HepG2 (cell line): ENCODE measurements at regions not wholly inside any gene's neighbourhood (a gene's known extent, or its start where the extent isn't known, plus 50 kb on each side); places are given as distances from the start of the nearest gene placed in this dataset.

Experiments
- ATAC-seq: fragments of 200-7000 bp; cut with Tn5 transposase; 3 replicates; pipeline ENCODE4 v1.9.1; 2020; ENCODE audit warnings: mild to moderate bottlenecking, moderate library complexity
- BruUV-seq: library from RNA; stranded (reverse); fragments of 400-500 nt; replicated peaks from 2 replicates; lab custom pipeline; 2021; lab: Mats Ljungman, UMichigan
- CTCF ChIA-PET: fragments of 300-600 bp; formaldehyde crosslinking; extraction: SDS; loops from one replicate; lab custom pipeline; 2021; ENCODE audit warnings: low total read pairs, inconsistent platforms, low intra/inter-chr PET ratio; lab: Yijun Ruan, JAX
- POLR2A ChIA-PET: fragments of 350-600 bp; sonication (Branson Sonifier 250); formaldehyde crosslinking; loops from one replicate; lab custom pipeline; 2020; ENCODE audit warnings: antibody characterized with exemption, inconsistent platforms; lab: Yijun Ruan, JAX
- DNase-seq: peaks from one replicate; pipeline ENCODE4 v3.0.0-alpha.2; 2015; ENCODE audit warnings: low spot score
- FAIRE-seq: peaks from 3 replicates; lab custom pipeline; 2011; peaks lifted over from hg19 to GRCh38; lab: Jason Lieb, UNC
- H2AFZ ChIP-seq: one replicate; pipeline ENCODE4 v1.6.1; 2011; ENCODE audit warnings: low read length, inconsistent platforms
- H3K27ac ChIP-seq: fragments of 300-600 bp; 3 replicates; pipeline ENCODE4 v1.8.0; 2011; ENCODE audit warnings: mixed run types, mild to moderate bottlenecking, mixed read lengths, low read length, inconsistent platforms; ENCODE audit not compliant: insufficient read depth; ENCODE audit errors: extremely low read length
- H3K27me3 ChIP-seq, 2 experiments: fragments of 200-600 bp in 1 of 2; 2 replicates in 1 of 2; 3 replicates in 1 of 2; pipeline versions ENCODE4 v1.6.0 to v1.8.0; 2011; ENCODE audit warnings: low read length in 2 of 2, mild to moderate bottlenecking in 2 of 2, moderate library complexity in 2 of 2, inconsistent platforms in 1 of 2; ENCODE audit not compliant: insufficient read depth in 2 of 2, control insufficient read depth in 1 of 2
- H3K36me3 ChIP-seq, 2 experiments: fragments of 200-600 bp in 1 of 2; replicated peaks in 1 of 2; 2 replicates in 1 of 2; 3 replicates in 1 of 2; pipeline versions ENCODE4 v1.5.1 to v1.8.0; 2011; ENCODE audit warnings: low read length in 2 of 2, inconsistent platforms in 1 of 2; ENCODE audit not compliant: insufficient read depth in 2 of 2, control insufficient read depth in 1 of 2
- H3K4me1 ChIP-seq: 2 replicates; pipeline ENCODE4 v1.5.1; 2012; ENCODE audit warnings: low read length, inconsistent platforms; ENCODE audit not compliant: insufficient read depth
- H3K4me2 ChIP-seq: 2 replicates; pipeline ENCODE4 v1.6.0; 2011; ENCODE audit warnings: low read depth, low read length, inconsistent platforms
- H3K4me3 ChIP-seq, 3 experiments: fragments of 200-600 bp in 1 of 3; sonication (generic), shearing (Covaris generic) in 1 of 3; replicated peaks in 1 of 3; 2 replicates each; pipeline ENCODE4 v1.5.1; 2011 to 2016; ENCODE audit warnings: low read length in 3 of 3, inconsistent platforms in 2 of 3, low read depth in 2 of 3, mild to moderate bottlenecking in 2 of 3, control low read depth in 1 of 3, mixed read lengths in 1 of 3; ENCODE audit not compliant: insufficient read depth in 1 of 3
- H3K79me2 ChIP-seq: one replicate; pipeline ENCODE4 v1.6.1; 2011; ENCODE audit warnings: low read length, inconsistent platforms; ENCODE audit not compliant: insufficient read depth
- H3K9ac ChIP-seq: 2 replicates; pipeline ENCODE4 v1.6.0; 2011; ENCODE audit warnings: mild to moderate bottlenecking, low read depth, low read length, inconsistent platforms; ENCODE audit not compliant: insufficient read depth
- H3K9me3 ChIP-seq: 2 replicates; pipeline ENCODE4 v1.5.1; 2012; ENCODE audit warnings: mild to moderate bottlenecking, low read length
- H4K20me1 ChIP-seq: 2 replicates; pipeline ENCODE4 v1.6.0; 2011; ENCODE audit warnings: inconsistent platforms, mild to moderate bottlenecking, low read length, moderate library complexity; ENCODE audit not compliant: insufficient read depth
- ARNTL ChIP-seq: sonication (generic); formaldehyde crosslinking; IDR thresholded peaks from 2 replicates; pipeline ENCODE4 v1.4.0; 2020; ENCODE audit warnings: mild to moderate bottlenecking, missing genetic modification reagents
- CC2D1A ChIP-seq: sonication (generic); formaldehyde crosslinking; IDR thresholded peaks from 2 replicates; pipeline ENCODE4 v1.8.1; 2023; ENCODE audit warnings: mild to moderate bottlenecking, missing genetic modification reagents
- ELF3 ChIP-seq: IDR thresholded peaks from 2 replicates; pipeline ENCODE4 v1.6.1; 2016; ENCODE audit warnings: missing genetic modification reagents, missing compliant biosample characterization
- JUNB ChIP-seq: sonication (generic); formaldehyde crosslinking; IDR thresholded peaks from 2 replicates; pipeline ENCODE4 v1.8.0; 2022; ENCODE audit warnings: missing genetic modification reagents, mild to moderate bottlenecking, borderline replicate concordance
- KDM5A ChIP-seq: fragments of 200-600 bp; sonication (generic); IDR thresholded peaks from 2 replicates; pipeline ENCODE4 v1.7.0; 2018; ENCODE audit warnings: antibody characterized with exemption, mild to moderate bottlenecking, low read length, borderline replicate concordance
- MEIS2 ChIP-seq: sonication (generic); formaldehyde crosslinking; IDR thresholded peaks from 2 replicates; pipeline ENCODE4 v1.9.0; 2021; ENCODE audit warnings: mild to moderate bottlenecking, missing genetic modification reagents
- NFE2L2 ChIP-seq: fragments of 150-350 bp; IDR thresholded peaks from 2 replicates; pipeline ENCODE4 v1.6.1; 2014; ENCODE audit warnings: low read length
- RBM39 ChIP-seq: fragments of 200-400 bp; formaldehyde crosslinking; IDR thresholded peaks from one replicate; pipeline ENCODE4 v1.6.1; 2018; ENCODE audit warnings: antibody characterized with exemption, mild to moderate bottlenecking, low read depth, low read length; ENCODE audit not compliant: poor library complexity, severe bottlenecking
- RORA ChIP-seq: sonication (generic); formaldehyde crosslinking; IDR thresholded peaks from 2 replicates; pipeline ENCODE4 v1.5.0; 2020; ENCODE audit warnings: mild to moderate bottlenecking, missing genetic modification reagents, moderate library complexity
- SP140L ChIP-seq: sonication (generic); formaldehyde crosslinking; IDR thresholded peaks from 2 replicates; pipeline ENCODE4 v1.4.0; 2020; ENCODE audit warnings: missing genetic modification reagents, borderline replicate concordance
- ZKSCAN1 ChIP-seq: fragments of 150-350 bp; IDR thresholded peaks from 2 replicates; pipeline ENCODE4 v1.6.1; 2014; ENCODE audit warnings: low read length
- ZNF256 ChIP-seq: sonication (generic); formaldehyde crosslinking; conservative IDR thresholded peaks from 2 replicates; pipeline ENCODE4 v1.4.0; 2020; ENCODE audit warnings: missing genetic modification reagents
- ZNF781 ChIP-seq: sonication (generic); formaldehyde crosslinking; IDR thresholded peaks from 2 replicates; pipeline ENCODE4 v1.5.1; 2020; ENCODE audit warnings: borderline replicate concordance, mild to moderate bottlenecking, missing genetic modification reagents; ENCODE audit errors: not compliant biosample characterization
- ZNF816 ChIP-seq: sonication (generic); formaldehyde crosslinking; IDR thresholded peaks from 2 replicates; pipeline ENCODE4 v1.8.0; 2022; ENCODE audit warnings: missing genetic modification reagents, mild to moderate bottlenecking, borderline replicate concordance
- WGBS: methylation state at CpG from one replicate; pipeline ENCODE4 v1.1.6; 2017; ENCODE audit warnings: low lambda C conversion rate; 5-methylcytosine and 5-hydroxymethylcytosine counted together
- in situ Hi-C: cut with HindIII; loops from 2 replicates; pipeline ENCODE4 v1.10.0; 2017; ENCODE audit warnings: low pct_unique_long_range_greater_than_20kb; ENCODE audit not compliant: extremely low pct_ligation_motif_present
- intact Hi-C: fragments of 100-400 bp; cut with micrococcal nuclease; formaldehyde crosslinking; loops from one replicate; pipeline ENCODE4 v1.10.0; 2022; ENCODE audit not compliant: unreplicated experiment
- TF ChIP-seq, protein P1 (sequence below): sonication (generic); formaldehyde crosslinking; conservative IDR thresholded peaks from 2 replicates; pipeline ENCODE4 v1.4.0; 2020; ENCODE audit warnings: missing genetic modification reagents
- TF ChIP-seq, protein P2 (sequence below): sonication (generic); formaldehyde crosslinking; IDR thresholded peaks from 2 replicates; pipeline ENCODE4 v1.4.0; 2020; ENCODE audit warnings: mild to moderate bottlenecking, low read depth, missing genetic modification reagents
- TF ChIP-seq, protein P3 (sequence below): sonication (generic); formaldehyde crosslinking; IDR thresholded peaks from 2 replicates; pipeline ENCODE4 v1.8.0; 2022; ENCODE audit warnings: missing genetic modification reagents, low read depth, mild to moderate bottlenecking, borderline replicate concordance

DNA sequence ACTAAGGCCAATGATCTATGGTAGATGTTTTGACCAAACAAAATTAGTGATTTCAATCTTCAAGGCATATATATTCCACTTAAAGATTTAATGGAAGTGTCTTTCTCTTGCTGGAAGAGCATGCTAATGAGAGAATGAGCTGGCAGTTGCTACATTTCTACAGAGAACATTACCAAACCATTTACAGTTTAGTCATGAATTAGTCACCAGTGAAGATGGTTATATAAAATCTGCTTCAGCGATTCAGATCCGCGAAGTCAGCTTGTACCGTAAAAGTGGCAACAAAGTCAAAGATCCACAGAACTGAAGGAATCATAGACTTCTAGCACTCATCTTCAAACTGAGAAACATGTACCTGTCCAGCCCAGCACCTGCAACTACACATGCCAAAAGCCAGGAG is 156.3 kb downstream of the SLITRK5 start (continued):
- TF ChIP-seq, protein P1, sequence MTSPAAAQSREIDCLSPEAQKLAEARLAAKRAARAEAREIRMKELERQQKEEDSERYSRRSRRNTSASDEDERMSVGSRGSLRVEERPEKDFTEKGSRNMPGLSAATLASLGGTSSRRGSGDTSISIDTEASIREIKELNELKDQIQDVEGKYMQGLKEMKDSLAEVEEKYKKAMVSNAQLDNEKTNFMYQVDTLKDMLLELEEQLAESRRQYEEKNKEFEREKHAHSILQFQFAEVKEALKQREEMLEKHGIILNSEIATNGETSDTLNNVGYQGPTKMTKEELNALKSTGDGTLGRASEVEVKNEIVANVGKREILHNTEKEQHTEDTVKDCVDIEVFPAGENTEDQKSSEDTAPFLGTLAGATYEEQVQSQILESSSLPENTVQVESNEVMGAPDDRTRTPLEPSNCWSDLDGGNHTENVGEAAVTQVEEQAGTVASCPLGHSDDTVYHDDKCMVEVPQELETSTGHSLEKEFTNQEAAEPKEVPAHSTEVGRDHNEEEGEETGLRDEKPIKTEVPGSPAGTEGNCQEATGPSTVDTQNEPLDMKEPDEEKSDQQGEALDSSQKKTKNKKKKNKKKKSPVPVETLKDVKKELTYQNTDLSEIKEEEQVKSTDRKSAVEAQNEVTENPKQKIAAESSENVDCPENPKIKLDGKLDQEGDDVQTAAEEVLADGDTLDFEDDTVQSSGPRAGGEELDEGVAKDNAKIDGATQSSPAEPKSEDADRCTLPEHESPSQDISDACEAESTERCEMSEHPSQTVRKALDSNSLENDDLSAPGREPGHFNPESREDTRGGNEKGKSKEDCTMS = no peak
- TF ChIP-seq RBM39 (no peak), RORA (CRISPR knock-in tag) (no peak)

DNA sequence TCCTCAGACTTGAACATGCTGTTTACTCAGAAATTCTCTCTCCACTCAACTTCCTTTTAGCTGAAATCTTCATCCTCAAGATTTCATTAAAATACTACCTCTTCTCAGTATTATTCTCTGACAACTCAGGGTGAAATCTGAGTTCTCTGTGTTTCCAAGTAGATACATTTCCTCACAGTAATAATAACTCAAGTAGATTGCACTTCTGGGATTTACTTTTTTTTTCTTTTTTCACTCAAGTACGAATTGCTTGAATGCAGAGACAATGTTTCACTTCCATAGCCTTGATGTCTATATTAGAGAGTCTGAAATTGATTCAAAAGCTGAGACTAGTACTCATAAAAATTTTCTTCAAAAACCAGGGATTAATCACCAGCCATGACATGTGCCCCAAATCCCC is 166.4 kb downstream of the SLITRK5 start:
- Histone ChIP-seq H3K36me3 (no peaks in the 10 kb centered on the region), H4K20me1 (no peaks in the 10 kb centered on the region), H3K27ac (no peak overlapping the region), H3K9ac (no peak overlapping the region), H3K4me1 (no peaks in the 10 kb centered on the region)
- no TSS peak for BruUV-seq
- ATAC-seq (no peak), DNase-seq (no peak)
- CTCF ChIA-PET = no interaction called here
- intact Hi-C loops = no loop called here
- POLR2A ChIA-PET = no interaction called here
- TF ChIP-seq NFE2L2 = no peak
- no peak for TF ChIP-seq CC2D1A (CRISPR knock-in tag)
- no peak for TF ChIP-seq ZNF816 (CRISPR knock-in tag)
- no peak for TF ChIP-seq MEIS2 (CRISPR knock-in tag)
- no peak for TF ChIP-seq KDM5A
- TF ChIP-seq SP140L (CRISPR knock-in tag) = no peak
- TF ChIP-seq, protein P2, sequence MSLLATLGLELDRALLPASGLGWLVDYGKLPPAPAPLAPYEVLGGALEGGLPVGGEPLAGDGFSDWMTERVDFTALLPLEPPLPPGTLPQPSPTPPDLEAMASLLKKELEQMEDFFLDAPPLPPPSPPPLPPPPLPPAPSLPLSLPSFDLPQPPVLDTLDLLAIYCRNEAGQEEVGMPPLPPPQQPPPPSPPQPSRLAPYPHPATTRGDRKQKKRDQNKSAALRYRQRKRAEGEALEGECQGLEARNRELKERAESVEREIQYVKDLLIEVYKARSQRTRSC (CRISPR knock-in tag) = no peak
- no peak for TF ChIP-seq ZKSCAN1
- no peak for TF ChIP-seq ARNTL (CRISPR knock-in tag)
- no peak for TF ChIP-seq ZNF256 (CRISPR knock-in tag)
- no peak for TF ChIP-seq ELF3
- no peak for TF ChIP-seq ZNF781 (CRISPR knock-in tag)
- TF ChIP-seq JUNB (CRISPR knock-in tag) = no peak
- TF ChIP-seq, protein P3, sequence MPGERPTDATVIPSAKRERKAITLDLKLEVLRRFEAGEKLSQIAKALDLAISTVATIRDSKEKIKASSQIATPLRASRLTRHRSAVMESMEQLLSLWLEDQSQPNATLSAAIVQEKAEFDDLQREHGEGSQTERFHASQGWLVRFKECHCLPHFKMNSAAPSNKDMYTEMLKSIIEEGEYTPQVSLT = no peak
- TF ChIP-seq, all 625 proteins: peak for 0
- Histone ChIP-seq H3K27me3 (no peaks in the 10 kb centered on the region), H2AFZ (no peak overlapping the region), H3K4me3 (no peak overlapping the region), H3K79me2 (no peaks in the 10 kb centered on the region), H3K9me3 (no peaks in the 10 kb centered on the region), H3K4me2 (no peak overlapping the region)
- FAIRE-seq = no peak
- in situ Hi-C loops = no loop called here
- 0% methylated on average over 1 of the region's 1 CpG for WGBS
